ENCODE measurements at regions not wholly inside any gene's neighbourhood (a gene's known extent, or its start where the extent isn't known, plus 50 kb on each side); places are given as distances from the start of the nearest gene placed in this dataset.
"Not testable (repeated sequence)": the region's sequence is repeated elsewhere in the genome, so short reads cannot be mapped to it uniquely, and the experiment has no call there.

GRCh38 chr14:105911006-105911847, 384.8 kb downstream of the TMEM121 start:
- no peak for DNase-seq

DNA sequence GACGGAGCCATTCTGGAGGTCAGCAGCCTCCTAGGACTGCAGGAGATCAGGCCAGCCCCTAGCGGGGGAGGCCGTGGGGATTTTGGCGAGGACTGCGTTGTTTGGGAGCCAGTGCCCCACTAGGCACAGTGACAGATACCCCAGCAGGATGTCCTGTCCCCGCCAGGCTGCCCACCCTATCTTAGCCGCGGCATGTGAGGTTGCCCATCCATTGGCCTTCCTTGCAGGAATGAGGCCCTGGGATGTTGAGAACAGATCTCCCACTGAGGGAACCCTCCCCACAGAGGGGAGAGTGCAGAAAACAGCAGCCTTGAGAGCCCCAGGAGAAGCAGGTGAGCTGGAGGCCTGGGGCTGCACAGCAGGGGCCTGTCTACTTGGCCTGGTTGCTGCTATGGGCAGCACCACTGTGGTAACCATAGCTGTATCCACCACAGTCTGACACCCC, 385.5 kb downstream of the TMEM121 start:
- peak in 2 of 3 experiments; percentile 51 to 72 for DNase-seq

- no peak for DNase-seq
These were observed 386.3 kb downstream of the TMEM121 start for GRCh38 chr14:105912641-105913180.

- DNase-seq = no peak
These were observed 386.8 kb downstream of the TMEM121 start for GRCh38 chr14:105913221-105913620.

GRCh38 chr14:105913861-105914260, 387.5 kb downstream of the TMEM121 start:
- DNase-seq = no peak

DNA sequence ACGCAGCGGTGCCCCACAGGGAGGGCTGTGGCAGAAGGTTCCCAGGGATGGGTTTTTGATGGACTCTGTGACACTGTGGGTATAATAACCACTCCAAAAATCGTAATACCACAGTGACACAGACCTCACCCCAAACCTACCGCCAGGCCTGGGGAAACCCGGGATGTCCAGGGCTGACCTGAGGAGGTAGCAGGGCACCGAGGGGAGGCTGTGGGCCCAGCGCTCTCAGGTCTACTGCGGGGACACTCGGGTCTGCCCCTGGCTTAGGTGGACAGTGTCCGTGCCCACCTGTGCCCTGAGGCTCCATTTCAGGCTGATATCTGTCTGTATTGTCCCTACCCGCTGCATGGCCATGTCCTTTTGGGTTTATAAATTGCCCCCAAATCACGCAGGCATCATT, 387.9 kb downstream of the TMEM121 start:
- DNase-seq = not testable (repeated sequence)

DNA sequence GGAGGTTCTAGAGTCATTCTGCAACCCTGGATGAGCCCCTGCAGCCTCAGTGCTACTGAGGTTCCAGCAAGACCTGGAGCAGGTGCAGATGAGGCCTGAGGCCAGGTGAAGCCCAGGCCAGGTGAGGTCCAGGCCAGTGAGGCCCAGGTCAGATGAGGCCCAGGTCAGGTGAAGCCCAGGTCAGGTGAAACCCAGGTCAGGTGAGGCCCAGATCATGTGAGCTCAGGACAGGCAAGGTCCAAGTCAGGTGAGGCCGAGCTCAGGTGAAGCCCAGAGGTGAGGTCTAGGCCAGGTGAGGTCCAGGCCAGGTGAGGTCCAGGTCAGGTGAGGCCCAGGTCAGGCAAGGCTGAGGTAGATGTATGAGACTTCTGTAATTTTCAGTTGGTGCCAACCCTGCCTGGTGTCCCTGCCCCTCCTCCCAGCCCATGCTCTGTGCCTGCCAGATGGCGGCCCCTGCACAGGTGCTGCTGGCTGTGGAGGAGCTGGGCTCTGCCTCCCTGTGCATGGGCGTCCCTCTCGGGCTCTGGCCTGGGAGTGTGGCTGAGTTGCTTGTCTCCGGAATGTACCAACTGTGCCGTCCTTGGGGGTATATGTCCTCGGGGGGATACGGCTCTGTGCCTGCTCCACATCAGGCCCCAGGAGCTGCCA, 388.5 kb downstream of the TMEM121 start:
- DNase-seq = no peak

GRCh38 chr14:105915546-105915945, 389.2 kb downstream of the TMEM121 start:
- not testable (repeated sequence) for DNase-seq

DNA sequence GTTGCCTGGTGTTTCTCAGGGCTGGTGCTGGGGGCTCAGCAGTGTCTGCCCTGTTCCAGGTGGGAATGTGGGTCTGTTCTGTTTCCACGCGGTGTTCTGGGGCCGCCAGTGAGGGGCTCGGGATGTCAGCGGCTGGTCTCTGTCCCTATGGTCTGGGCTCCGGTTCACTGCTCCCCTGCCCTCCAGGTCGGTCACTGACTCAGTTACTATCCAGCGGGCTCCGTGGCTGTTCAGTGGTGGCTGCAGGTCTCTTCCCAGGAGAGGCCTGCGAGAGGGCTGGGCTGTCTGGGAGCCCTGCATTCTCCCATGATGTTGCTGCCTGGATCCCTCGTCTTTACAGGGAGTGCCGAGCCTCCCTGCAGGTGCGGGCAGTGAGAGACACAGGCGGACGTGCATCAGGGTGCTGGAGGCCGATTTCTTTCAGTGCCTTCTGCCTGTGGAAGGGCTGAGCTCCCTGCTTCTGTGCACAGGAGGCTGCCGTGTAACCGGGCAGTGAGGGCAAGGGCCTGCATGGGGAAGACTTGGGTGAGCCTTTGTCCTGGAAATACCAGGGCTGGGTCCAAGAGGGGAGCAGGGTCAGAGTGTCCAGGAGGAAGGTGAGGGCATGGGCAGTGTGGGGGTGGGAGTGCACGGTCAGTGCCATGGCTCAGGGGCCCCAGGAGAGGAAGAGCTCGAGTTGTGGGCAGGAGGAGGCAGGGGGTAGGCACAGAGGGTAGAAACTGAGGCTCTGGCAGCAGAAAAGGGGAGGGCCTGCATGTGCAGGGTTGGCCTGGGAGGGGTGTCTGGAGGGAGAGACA, 391.0 kb downstream of the TMEM121 start:
- DNase-seq = not testable (repeated sequence)

GRCh38 chr14:105917933-105918436, 391.6 kb downstream of the TMEM121 start:
- no peak for DNase-seq

DNA sequence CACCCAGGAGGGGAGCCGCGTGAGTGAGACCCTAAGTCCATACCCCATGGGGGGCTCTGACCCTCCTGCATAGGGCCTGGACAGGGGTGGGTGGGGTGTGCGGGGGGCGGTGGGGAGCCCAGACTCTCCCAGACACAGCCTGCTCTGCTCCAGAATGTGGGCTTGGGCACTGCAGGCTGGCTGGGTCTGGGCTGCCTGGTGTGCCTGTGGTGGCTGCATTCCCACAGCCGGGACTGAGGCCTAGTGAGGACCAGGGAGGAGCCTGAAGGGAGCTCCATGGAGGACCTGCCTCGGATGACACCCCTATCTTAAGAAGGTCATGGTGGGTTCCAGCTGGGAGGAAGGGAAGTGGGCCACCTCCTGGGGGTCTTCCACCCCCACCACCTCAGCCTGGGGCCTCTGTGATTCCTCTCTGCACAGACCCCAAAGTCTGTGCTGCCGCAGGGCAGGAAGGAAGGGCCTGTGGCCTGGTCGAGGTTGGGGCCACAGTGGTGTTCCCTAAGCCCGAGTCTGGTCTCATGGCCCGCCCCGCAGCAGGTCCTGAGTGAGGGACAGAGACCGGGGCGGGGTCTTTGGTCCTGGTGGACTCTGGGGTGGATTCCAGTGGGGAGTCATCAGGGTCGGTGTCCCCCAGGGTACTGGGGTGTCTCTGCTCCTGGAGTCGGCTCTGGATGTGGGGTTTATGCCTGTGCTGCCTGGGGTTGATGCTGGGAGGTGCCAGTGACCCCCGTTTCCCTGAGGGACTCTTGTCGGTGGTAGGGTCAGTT, 392.3 kb downstream of the TMEM121 start:
- DNase-seq = no peak

DNA sequence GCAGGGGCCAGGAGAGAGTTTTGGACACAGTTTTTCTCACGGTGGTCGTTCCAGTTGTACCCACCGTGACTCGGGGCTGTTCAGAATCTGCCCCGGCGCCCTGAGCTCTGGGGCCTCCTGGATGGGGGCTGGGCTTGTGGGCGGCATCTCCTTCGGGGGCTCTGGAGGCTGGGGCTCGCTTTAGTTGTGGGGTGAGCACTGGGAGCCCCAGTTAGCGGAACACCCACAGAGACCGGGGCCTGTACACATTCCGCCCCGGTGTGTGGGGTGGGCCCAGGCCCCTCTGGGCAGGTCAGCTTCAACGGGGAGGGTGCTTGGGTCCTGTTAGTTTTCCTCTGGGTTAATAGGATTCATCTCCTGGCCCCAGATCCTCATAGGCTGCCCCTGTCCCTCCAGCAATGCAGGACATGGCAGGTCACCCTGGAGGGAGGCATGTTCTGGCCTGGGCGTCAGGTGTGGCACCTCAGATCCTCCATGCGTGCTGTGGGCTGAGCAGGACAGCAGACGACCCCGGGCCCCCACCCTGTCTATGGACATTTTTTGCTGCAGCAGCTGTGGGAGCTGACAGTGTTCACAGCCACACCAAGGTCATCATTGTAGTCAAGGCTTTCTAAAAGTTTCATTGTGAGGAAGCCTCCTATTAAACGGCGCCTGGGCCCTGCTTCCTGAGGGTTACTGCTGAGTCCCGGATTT, 393.2 kb downstream of the TMEM121 start:
- no peak for DNase-seq

GRCh38 chr14:105920151-105920700, 393.8 kb downstream of the TMEM121 start:
- DNase-seq = not testable (repeated sequence)

- DNase-seq = not testable (repeated sequence)
These were observed 394.7 kb downstream of the TMEM121 start for GRCh38 chr14:105920803-105921755.

- DNase-seq = not testable (repeated sequence)
These were observed 395.4 kb downstream of the TMEM121 start for GRCh38 chr14:105921781-105922180.

DNA sequence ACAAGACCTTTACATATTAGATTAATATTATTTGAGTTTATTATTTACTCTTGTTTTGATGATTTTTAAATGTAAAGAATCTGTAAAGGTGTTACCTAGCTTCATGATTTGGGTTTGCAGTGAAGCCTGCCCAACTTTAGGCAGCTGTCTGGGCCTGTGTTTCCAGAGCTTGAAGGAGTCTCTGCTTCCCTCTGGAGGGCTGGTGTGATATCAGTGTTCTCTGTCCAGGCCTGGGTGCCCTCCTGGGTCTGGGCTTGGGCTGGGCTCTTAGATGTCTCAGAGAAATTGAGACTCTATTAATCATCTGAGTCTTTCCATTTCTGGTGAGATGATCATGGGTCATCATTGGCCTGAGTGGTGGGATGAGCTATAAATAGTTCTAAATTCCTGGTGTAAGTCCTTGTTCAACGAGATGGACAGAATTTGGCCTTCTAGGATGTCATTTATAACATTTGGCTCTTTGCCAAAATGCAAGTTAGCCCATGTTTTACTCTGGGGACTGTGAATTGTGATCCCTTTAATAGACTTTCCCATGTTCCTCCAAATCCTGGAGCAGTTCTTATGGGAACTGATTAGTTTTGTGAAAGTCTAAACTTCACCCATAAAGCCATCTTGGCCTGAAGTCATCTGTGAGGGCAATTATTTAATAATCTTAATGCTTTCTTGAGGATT, 397.3 kb downstream of the TMEM121 start:
- peak in 1 of 3 experiments; percentile 9 for DNase-seq

DNA sequence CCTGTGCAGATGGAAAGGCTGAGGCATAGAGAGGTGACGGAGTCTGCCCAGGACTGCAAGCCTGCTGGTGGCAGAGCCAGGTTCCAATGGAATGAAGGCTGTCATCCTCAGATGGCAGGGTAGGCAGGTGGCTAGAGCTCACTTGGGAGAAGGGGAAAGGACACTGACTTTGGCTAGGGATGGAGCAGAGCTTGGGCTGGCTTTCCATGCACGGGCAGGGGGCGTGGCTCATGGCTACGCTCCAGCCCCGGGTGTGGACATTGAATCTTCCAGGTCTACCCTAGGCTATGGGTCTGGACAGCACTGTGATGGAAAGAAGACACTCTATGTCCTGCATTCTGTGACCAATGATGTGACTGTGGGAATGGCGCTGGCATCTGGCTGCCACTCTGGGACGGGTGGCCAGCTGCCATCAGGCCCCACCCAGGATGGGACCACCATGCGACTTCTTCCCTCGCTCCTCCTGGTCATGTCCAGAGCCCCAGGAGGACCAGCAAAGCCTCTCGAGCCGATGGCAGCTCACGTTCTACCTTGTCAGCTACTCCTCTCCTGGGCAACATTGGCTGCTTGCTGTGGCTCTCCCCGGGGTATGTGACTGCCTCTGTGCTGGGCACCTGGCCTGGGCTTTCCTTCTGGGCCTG, 398.7 kb downstream of the TMEM121 start:
- DNase-seq = no peak

GRCh38 chr14:105925615-105926372, 399.4 kb downstream of the TMEM121 start:
- DNase-seq = no peak
